ENCODE measurements at regions not wholly inside any gene's neighbourhood (a gene's known extent, or its start where the extent isn't known, plus 50 kb on each side); places are given as distances from the start of the nearest gene placed in this dataset.

DNA sequence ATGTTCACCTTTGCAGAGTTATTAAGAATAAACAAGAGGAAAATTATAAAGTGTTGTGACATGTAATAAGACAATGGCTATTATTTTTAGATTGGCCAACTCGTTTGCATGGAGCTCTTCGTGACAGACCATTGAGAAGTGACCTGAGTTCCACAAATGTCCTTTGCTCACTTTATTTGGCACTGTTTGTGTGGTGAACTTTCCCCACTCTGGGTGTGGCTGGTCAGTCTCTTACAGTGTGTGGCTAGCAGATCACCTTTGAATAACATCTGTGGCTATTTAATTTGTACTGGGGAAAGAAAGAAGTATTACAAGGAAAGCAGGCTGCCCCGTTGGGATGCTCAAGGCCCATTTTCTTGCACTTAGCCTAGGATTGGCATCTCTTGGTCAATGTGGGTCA lies 274.1 kb upstream of the WWC1 start:
- TF ChIP-seq, protein P1, sequence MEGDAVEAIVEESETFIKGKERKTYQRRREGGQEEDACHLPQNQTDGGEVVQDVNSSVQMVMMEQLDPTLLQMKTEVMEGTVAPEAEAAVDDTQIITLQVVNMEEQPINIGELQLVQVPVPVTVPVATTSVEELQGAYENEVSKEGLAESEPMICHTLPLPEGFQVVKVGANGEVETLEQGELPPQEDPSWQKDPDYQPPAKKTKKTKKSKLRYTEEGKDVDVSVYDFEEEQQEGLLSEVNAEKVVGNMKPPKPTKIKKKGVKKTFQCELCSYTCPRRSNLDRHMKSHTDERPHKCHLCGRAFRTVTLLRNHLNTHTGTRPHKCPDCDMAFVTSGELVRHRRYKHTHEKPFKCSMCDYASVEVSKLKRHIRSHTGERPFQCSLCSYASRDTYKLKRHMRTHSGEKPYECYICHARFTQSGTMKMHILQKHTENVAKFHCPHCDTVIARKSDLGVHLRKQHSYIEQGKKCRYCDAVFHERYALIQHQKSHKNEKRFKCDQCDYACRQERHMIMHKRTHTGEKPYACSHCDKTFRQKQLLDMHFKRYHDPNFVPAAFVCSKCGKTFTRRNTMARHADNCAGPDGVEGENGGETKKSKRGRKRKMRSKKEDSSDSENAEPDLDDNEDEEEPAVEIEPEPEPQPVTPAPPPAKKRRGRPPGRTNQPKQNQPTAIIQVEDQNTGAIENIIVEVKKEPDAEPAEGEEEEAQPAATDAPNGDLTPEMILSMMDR (IDR thresholded peaks at IDR 0.05) = no peak
- TF ChIP-seq POLR2A (IDR thresholded peaks at IDR 0.05) = no peak
